GM19468 (cell line): ENCODE measurements at regions not wholly inside any gene's neighbourhood (a gene's known extent, or its start where the extent isn't known, plus 50 kb on each side); places are given as distances from the start of the nearest gene placed in this dataset.
"Not testable (repeated sequence)": the region's sequence is repeated elsewhere in the genome, so short reads cannot be mapped to it uniquely, and the experiment has no call there.

Source experiments
- ATAC-seq: cut with Tn5 transposase; IDR thresholded peaks from one replicate; pipeline ENCODE4 v1.9.1; 2021; ENCODE audit warnings: mild to moderate bottlenecking, moderate library complexity, moderate number of reproducible peaks; ENCODE audit not compliant: unreplicated experiment; ENCODE audit errors: extremely low read depth

DNA sequence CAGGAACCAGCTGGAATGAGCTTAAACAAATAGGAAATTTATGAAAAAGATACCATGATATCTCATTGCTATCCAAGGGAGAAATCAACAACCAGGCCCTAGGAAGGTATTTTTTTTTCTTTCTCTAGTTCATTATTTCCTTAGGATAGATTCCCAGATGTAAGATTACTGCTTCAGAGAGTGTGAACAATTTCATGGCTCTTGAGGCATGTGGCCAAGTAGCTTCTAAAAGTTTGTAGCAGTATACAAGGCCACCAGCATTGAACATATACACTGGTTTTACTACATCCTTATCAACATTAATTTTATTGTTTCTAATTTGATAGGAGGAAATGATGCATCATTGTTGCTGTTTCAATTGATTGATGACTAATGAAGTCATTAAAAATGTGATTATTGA, 201.2 kb downstream of the SREK1 start:
- ATAC-seq, result no peak

GRCh38 chr5:66346869-66347268, 202.8 kb downstream of the SREK1 start:
- no peak for ATAC-seq

DNA sequence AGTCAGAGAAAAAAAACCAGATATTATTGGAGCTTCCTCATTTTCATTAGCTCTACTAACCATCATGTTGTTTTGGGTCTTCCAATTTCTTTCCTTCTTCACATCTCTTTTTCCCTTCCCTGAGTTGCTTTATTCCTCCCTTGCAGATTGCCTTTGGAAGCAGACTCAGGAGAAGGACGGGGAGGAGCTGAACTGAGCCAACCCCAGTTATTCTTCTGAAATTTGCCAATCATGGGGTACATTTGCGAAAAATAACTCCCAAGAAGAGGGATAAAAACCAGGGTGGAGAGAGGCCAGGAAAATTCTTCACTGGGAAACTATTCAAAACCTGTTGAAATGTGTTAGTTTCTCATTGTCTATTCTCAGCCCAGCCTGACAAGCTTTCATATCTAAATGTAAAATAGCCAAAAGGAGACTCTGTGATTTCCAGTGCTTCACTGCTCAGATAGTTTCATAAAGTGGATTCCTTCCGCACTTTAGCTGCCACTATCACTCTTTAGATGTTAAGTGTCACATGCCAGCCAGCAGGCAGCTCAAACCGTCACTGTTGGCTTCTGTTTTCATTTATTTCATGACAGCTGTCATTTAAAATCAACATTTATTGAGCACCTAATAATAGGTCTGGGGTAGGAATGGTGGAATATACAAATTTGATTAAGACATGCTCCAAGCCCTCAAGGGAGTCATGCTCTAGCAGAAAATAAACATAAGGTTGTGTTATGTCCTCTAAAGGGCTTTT, 204.5 kb downstream of the SREK1 start:
- ATAC-seq, result no peak

GRCh38 chr5:66351813-66352212, 207.7 kb downstream of the SREK1 start:
- no peak for ATAC-seq

- ATAC-seq, result no peak
These were observed 209.1 kb downstream of the SREK1 start for GRCh38 chr5:66353186-66353585.

GRCh38 chr5:66354422-66354821, 210.3 kb downstream of the SREK1 start:
- ATAC-seq, result no peak

DNA sequence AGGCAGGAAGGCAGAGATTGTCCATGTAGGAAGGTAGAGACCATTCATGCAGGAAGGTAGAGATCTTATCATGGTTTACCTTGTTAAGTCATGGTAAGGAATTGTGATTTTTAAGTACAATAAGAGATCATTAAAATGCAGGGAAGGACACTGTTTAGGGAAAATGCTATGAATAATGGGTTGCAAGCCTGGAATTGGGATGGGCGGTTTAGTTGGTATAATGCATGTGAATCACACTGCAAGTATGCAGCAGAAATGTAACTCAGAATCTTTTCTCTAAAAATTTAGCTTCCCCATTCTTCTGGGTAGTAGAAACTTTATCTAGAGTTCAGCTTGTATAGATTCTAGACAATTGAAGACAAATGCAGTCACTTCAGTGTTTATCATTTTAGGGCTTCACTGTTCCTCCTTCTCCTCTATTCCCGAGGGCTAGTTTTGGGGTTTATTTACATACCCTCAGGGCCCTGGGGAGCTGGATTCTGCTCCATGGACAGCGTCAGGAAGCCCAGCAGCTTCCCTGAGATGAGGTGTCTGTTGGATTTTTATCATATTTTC, 212.0 kb downstream of the SREK1 start:
- ATAC-seq, result no peak

DNA sequence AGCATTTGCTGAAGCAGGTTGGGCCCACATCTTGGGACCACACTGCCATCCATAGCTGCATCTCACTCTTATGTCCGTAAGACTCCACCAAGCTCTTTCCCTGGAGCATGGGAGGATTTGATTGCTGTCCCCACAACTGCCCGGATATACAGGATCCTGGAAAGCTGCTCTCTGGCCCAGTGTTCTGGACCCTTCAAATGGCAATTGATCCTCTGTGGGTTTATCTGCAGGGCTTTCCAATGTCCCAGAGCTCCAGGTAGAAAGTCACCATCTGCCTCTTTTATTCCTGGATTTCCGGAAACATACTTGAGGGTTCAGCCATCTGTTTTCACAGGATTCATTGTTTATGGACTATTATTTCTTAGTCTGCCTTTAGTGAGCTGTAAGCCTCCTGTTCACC, 214.6 kb downstream of the SREK1 start:
- no peak for ATAC-seq

DNA sequence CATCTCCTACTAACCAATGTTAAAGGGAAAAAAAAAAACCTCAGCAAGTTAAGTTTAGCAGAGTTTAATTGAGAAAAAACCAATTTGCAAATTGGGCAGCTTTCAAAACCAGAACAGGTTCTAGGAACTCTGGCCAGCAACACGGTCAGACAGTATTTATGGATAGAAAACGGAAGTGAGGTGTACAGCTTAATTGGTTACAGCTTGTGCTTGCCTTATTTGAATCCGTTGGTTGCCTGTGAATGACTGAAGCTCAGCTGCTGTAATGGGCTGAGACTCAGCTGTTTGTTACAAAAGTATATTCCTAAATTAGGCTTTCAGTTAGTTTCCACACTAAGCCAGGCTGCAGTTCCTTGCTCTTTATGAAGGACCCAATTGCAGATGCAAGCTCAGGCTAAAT, 217.0 kb downstream of the SREK1 start:
- ATAC-seq, result no peak

GRCh38 chr5:66362046-66362445, 217.9 kb downstream of the SREK1 start:
- no peak for ATAC-seq

DNA sequence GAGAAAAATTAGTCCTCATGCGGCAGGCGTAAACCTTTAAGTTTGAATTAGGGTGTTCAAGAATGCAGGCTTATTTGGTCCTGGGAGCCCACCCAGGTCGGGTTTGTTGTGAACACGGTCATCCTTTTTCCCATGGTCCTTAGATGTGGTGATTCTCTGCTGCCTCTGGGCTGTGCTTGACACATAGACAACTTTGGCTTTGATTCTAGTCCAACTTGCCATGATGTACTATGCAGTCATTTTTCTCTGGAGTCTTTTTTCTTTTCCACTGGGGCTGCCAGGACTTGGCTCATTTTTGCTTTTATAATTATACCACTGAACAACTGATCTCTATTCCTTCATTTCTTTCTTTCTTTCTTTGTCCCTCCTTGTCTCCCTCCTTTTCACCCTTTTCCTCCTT, 218.6 kb downstream of the SREK1 start:
- ATAC-seq, result no peak

GRCh38 chr5:66363097-66363496, 219.0 kb downstream of the SREK1 start:
- ATAC-seq, result no peak

- no peak for ATAC-seq
These were observed 220.1 kb downstream of the SREK1 start for GRCh38 chr5:66364186-66364585.

DNA sequence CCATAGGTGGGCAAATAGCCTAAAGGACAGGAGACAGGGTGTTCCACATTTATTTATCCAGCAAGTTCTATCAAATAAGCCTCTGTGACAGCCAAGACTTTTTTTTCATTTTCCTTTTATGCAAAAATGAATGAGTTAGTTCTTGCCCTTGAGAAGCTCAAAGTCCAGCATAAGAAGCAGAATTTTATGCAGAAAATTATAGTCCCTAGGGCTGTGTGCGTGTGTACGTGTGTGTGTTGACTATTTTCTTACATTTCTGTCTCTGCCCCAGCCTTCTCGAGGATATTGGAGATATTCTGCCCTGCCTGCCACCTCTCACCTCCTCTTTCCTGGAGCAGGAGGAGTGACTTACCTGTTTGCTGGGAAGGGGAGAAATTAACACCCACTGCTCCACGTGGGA, 221.9 kb downstream of the SREK1 start:
- no peak for ATAC-seq

DNA sequence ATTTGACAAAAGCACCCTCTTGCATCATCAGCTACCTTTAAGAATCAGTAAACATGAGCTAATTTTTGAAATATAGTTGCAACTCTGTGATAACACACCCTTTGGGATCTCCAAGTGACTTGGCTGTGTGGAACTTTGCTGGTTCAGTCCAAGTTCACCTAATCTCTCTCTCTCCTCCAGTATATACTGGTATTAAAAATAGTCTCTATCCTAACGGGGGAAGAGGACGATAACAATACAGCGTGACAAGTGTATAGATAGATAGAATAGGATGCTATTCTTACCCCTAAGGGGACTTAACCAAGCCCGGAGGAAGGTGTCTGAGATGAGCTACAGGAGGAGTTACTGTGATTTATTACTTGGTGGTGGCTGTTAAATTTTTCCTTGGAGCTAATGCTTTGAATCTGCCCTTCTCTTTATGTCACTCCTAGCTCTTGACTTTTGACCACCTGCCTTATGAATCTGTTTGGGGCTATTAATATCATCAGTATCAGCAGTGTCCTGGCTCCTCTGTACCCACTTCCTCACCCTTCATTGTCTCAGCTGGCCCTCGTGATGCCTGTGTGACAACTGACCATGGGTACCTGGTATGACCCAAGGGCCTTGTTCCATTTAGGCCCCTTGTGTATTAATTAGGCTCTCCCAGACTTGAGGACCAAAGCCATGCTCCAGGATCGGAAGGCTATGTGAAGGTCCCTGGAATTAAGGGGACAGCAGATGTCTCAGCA, 223.9 kb downstream of the SREK1 start:
- no peak for ATAC-seq

DNA sequence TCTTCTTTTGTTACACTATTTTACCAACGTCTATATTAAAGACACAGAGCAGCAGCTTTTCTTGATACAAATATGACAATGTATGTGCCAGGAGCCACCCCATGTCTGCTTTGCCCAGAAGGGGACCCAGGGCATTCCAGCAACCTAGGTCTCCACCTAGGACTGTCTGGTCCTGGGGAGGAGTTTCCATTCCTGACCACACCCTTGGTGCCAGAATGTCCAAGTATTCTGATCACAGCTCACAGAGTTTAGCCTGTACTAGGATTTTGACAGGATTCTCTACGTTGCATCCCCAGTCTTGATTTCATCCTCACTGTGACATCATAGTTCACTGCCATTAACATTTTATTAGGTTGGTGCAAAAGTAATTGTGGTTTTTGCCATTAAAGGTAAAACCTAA, 224.7 kb downstream of the SREK1 start:
- no peak for ATAC-seq

DNA sequence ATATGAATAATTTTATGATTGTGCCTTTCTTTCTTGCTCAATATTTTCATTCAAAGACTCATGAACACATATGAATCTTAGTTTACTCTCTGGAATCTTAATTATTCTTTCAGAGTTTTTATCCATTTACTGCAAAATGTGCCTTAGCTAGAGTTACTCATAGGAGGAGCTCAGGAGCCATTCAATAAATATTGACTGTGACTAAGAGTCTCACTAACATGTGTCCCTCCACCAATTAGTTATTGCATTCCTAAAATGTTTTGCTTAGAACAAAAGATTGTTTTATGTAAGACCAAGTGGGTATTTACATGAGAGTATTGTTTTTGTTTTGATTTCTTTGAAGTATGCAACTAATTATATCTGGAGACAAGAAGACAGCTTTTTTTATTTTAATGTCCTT, 218.4 kb upstream of the MAST4 start:
- no peak for ATAC-seq

GRCh38 chr5:66378407-66378806, 217.8 kb upstream of the MAST4 start:
- ATAC-seq, result no peak

DNA sequence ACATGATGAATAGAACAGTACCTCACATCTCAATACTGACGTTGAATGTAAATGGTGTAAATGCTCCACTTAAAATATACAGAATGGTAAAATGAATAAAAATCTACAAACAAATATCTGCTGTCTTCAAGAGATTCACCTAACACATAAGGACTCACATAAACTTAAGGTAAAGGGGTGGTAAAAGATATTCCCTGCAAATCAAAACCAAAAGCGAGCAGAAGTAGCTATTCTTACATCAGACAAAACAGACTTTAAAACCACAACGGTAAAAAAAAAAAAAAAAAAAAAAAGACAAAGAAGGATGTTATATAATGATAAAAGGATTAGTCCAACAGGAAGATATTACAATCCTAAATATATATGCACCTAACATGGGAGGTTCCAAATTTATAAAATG, 214.0 kb upstream of the MAST4 start:
- ATAC-seq, result no peak

- not testable (repeated sequence) for ATAC-seq
These were observed 191.0 kb upstream of the MAST4 start for GRCh38 chr5:66405145-66405544.

- ATAC-seq, result no peak
These were observed 189.3 kb upstream of the MAST4 start for GRCh38 chr5:66406761-66407336.
